ENCODE measurements at regions not wholly inside any gene's neighbourhood (a gene's known extent, or its start where the extent isn't known, plus 50 kb on each side); places are given as distances from the start of the nearest gene placed in this dataset.

DNA sequence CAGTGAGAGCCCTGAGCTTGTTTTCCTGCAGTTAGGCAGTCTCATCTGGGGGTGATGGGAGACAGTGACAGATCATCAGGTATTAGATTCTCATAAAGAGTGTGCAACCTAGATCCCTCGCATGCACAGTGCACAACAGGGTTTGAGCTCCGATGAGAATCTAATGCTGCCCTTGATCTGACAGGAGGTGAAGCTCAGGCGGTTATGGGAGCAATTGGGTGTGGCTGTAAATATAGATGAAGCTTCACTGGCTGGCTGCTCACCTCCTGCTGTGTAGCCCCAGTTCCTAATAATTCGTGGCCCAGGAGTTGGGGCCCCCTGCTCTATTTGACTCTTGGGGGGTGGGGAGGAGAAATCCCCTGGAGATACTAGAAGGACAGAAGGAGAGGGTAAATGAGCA, 309.4 kb upstream of the STT3B start:
- no peaks in the 10 kb centered on the region for H3K27me3 Mint-ChIP-seq (ENCODE audit: low read depth)
- no peak for TF ChIP-seq CTCF (IDR thresholded peaks at IDR 0.05; ENCODE audit: unreplicated experiment)
- peaks cover 4% of the 10 kb centered on the region for H3K9me3 Mint-ChIP-seq
- H3K27ac Mint-ChIP-seq, result no peak overlapping the region
- H3K4me1 Mint-ChIP-seq, result peaks cover 44% of the 10 kb centered on the region
- no peaks in the 10 kb centered on the region for H3K36me3 Mint-ChIP-seq
- no peak for DNase-seq (ENCODE audit: low spot score in 2 of 2, unreplicated experiment in 2 of 2)
- H3K4me3 Mint-ChIP-seq, result no peak overlapping the region

DNA sequence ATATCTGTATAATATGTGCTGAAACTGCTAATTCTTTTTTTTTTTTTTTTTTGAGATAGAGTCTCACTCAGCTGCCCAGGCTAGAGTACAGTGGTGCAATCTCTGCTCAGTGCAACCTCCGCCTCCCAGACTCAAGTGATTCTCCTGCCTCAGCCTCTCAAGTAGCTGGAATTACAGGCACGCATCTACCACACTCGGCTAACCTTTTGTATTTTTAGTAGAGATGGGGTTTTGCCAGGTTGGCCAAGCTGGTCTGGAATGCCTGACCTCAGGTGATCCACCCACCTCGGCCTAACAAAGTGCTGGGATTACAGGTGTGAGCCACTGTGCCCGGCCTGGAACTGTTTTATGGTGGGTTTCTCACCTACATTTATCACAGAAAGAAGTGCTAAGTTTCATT, 307.8 kb upstream of the STT3B start:
- Mint-ChIP-seq H3K27me3 (ENCODE audit: low read depth) (no peaks in the 10 kb centered on the region), H3K27ac (peak overlapping the region; percentile 32), H3K4me3 (no peak overlapping the region), H3K9me3 (peaks cover 4% of the 10 kb centered on the region), H3K4me1 (peaks cover 30% of the 10 kb centered on the region), H3K36me3 (no peaks in the 10 kb centered on the region)
- no peak for DNase-seq (ENCODE audit: low spot score in 2 of 2, unreplicated experiment in 2 of 2)
- no peak for TF ChIP-seq CTCF (IDR thresholded peaks at IDR 0.05; ENCODE audit: unreplicated experiment)

DNA sequence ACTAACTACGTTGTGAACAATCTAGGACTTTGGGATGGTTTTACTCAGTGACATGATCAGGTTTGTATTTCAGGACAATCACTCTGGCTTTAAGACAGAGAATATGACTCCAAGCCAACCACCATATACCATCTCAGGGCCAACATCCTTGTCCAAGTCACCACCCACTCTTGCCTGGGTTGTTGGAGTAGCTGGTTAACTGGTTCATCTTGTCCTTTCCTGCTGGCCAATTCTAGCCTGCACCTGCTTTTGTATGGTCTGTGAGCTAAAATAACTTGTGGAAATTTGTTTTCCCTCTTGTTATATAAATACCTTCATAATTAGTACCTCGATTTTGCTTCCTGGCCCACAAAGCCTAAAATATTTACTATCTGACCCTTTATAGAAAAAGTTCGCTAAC, 306.8 kb upstream of the STT3B start:
- TF ChIP-seq CTCF (IDR thresholded peaks at IDR 0.05; ENCODE audit: unreplicated experiment), result no peak
- Mint-ChIP-seq H3K27me3 (ENCODE audit: low read depth) (no peaks in the 10 kb centered on the region), H3K4me3 (no peak overlapping the region), H3K9me3 (no peaks in the 10 kb centered on the region), H3K4me1 (peaks cover 30% of the 10 kb centered on the region), H3K36me3 (no peaks in the 10 kb centered on the region), H3K27ac (no peak overlapping the region)
- DNase-seq (ENCODE audit: low spot score in 2 of 2, unreplicated experiment in 2 of 2), result no peak

DNA sequence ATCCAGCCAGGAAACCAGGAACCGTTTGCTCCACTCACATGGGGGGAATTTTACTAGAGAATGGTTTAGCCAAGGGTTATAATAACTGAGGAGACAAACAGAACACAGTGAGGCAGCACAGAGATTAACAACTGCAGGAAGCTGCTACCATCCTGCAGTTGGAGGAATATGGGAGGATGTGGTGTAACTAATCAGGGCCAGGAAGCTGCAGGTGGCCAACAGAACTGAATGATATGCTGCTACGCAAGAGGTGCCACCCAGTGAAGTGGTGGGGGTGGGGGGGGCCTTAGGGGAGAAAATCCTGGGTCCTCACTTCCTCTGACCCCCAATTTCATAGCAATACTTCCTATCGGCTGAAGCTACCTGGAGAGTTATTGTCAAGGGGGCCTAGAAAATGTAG, 306.4 kb upstream of the STT3B start:
- TF ChIP-seq CTCF (IDR thresholded peaks at IDR 0.05; ENCODE audit: unreplicated experiment), result no peak
- no peaks in the 10 kb centered on the region for H3K27me3 Mint-ChIP-seq (ENCODE audit: low read depth)
- no peaks in the 10 kb centered on the region for H3K9me3 Mint-ChIP-seq
- peaks cover 30% of the 10 kb centered on the region for H3K4me1 Mint-ChIP-seq
- H3K27ac Mint-ChIP-seq, result no peak overlapping the region
- DNase-seq (ENCODE audit: low spot score in 2 of 2, unreplicated experiment in 2 of 2), result no peak
- H3K36me3 Mint-ChIP-seq, result no peaks in the 10 kb centered on the region
- no peak overlapping the region for H3K4me3 Mint-ChIP-seq

GRCh38 chr3:31227131-31227562, 305.6 kb upstream of the STT3B start:
- H3K27me3 Mint-ChIP-seq (ENCODE audit: low read depth), result no peaks in the 10 kb centered on the region
- peaks cover 24% of the 10 kb centered on the region for H3K4me1 Mint-ChIP-seq
- DNase-seq (ENCODE audit: low spot score in 2 of 2, unreplicated experiment in 2 of 2), result no peak
- H3K36me3 Mint-ChIP-seq, result no peaks in the 10 kb centered on the region
- H3K27ac Mint-ChIP-seq, result no peak overlapping the region
- TF ChIP-seq CTCF (IDR thresholded peaks at IDR 0.05; ENCODE audit: unreplicated experiment), result no peak
- H3K4me3 Mint-ChIP-seq, result no peak overlapping the region
- no peaks in the 10 kb centered on the region for H3K9me3 Mint-ChIP-seq
